Cardiac muscle cell (in vitro differentiated cells and primary cell): ENCODE measurements at regions not wholly inside any gene's neighbourhood (a gene's known extent, or its start where the extent isn't known, plus 50 kb on each side); places are given as distances from the start of the nearest gene placed in this dataset.

ENCODE experiments used
- DNase-seq, 2 donors: peaks; one replicate each; pipeline versions ENCODE4 v3.0.0 to v3.0.0-alpha.2; 2010 to 2017; ENCODE audit warnings: low read depth in 1 of 2, low spot score in 1 of 2
- H3K27ac ChIP-seq: fragments of 200-600 bp; sonication (generic); 2 replicates; pipeline ENCODE4 v1.5.1; 2016
- H3K27me3 ChIP-seq: fragments of 200-600 bp; sonication (generic); 2 replicates; pipeline ENCODE4 v1.6.0; 2016; ENCODE audit warnings: control low read depth
- H3K36me3 ChIP-seq: fragments of 200-600 bp; sonication (generic); 2 replicates; pipeline ENCODE4 v1.5.1; 2016; ENCODE audit warnings: control low read depth
- H3K4me1 ChIP-seq: fragments of 200-600 bp; sonication (generic); 2 replicates; pipeline ENCODE4 v1.8.1; 2017; ENCODE audit warnings: low read depth, mild to moderate bottlenecking, mixed run types
- H3K4me3 ChIP-seq: fragments of 200-600 bp; sonication (generic); 2 replicates; pipeline ENCODE4 v1.5.1; 2016; ENCODE audit warnings: mild to moderate bottlenecking
- H3K9me3 ChIP-seq: fragments of 200-600 bp; sonication (generic); 2 replicates; pipeline ENCODE4 v1.5.1; 2017; ENCODE audit warnings: low read depth, mild to moderate bottlenecking, control low read depth
- CTCF ChIP-seq: IDR thresholded peaks from 2 replicates; pipeline ENCODE4 v1.5.1; 2012; ENCODE audit warnings: low read depth, mild to moderate bottlenecking, low read length

DNA sequence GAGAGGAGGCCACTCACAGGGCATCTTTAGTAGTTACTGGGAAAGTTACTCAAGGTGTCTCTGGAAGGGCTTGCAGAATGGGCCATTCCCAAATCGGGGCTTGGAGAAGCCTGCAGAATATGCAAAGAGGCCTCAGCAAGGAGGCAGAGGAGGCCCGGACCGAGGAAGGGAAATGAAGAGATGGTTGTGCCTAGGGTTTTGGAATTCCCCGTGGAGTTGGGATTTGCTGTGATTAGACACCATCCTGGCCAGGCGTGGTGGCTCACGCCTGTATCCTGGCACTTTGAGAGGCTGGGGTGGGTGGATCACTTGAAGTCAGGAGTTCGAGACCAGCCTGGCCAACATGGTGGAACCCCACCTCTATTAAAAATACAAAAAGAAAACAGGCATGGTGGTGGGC lies 193.0 kb downstream of the IRF8 start:
- Histone ChIP-seq H3K27ac (no peak overlapping the region), H3K27me3 (no peaks in the 10 kb centered on the region), H3K4me1 (peaks cover 17% of the 10 kb centered on the region), H3K4me3 (no peak overlapping the region), H3K9me3 (no peaks in the 10 kb centered on the region), H3K36me3 (no peaks in the 10 kb centered on the region)
- no peak for DNase-seq
- TF ChIP-seq CTCF: no peak

- Histone ChIP-seq H3K36me3 (no peaks in the 10 kb centered on the region), H3K27me3 (no peaks in the 10 kb centered on the region), H3K27ac (no peak overlapping the region), H3K4me3 (no peak overlapping the region), H3K9me3 (no peaks in the 10 kb centered on the region), H3K4me1 (peaks cover 14% of the 10 kb centered on the region)
- no peak for TF ChIP-seq CTCF
- no peak for DNase-seq
These were observed 193.9 kb downstream of the IRF8 start for GRCh38 chr16:86092586-86093480.

DNA sequence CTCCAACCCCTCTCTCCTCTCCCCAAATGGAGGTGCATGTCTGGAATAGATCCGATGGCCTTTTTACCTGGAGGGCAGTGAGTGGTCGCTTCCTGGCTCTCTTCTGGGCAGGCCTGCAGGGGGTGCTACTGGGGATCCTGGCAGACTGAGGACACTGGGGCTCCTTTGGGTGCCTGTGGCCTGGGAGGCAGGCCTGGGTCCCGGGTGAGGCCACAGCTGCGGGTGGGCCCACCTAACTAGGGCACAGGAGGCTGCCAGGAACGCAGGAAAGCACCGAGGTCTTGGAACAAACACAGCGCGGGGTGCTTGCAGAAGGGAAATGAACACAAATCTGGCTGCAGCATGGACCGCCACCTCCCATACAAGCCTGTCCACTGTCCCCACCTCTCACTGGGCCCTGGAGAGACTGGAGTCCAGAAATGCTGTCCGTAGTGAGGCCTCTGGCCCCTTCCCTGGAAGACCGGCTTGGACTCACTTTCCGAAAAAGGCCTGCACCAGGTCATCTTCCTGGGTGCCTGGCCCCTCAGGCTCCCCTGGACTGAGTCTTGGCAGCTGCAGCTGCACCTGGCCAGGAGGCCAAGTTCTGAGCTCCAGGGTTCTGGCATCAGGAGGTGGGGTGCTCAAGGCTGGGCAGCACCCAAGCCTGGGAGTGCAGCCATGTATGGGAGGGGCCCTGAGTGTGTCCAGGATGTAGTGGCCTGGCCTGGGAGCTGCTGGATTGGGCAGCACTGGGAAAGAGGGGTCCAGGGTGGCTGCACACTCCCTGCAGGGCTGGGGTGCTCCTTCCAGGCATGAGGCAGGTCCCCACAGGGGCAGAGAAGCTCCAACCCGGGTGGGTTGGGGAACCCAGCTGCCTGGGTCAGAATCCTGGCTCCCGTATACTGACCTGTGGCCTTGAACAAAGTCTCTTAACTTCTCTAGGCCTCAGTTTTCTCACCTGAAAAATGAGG lies 195.1 kb downstream of the IRF8 start:
- peak; percentile 23 for TF ChIP-seq CTCF
- Histone ChIP-seq H3K4me1 (peaks cover 8% of the 10 kb centered on the region), H3K27me3 (no peaks in the 10 kb centered on the region), H3K27ac (no peak overlapping the region), H3K4me3 (no peak overlapping the region), H3K9me3 (no peaks in the 10 kb centered on the region), H3K36me3 (no peaks in the 10 kb centered on the region)
- DNase-seq: no peak

DNA sequence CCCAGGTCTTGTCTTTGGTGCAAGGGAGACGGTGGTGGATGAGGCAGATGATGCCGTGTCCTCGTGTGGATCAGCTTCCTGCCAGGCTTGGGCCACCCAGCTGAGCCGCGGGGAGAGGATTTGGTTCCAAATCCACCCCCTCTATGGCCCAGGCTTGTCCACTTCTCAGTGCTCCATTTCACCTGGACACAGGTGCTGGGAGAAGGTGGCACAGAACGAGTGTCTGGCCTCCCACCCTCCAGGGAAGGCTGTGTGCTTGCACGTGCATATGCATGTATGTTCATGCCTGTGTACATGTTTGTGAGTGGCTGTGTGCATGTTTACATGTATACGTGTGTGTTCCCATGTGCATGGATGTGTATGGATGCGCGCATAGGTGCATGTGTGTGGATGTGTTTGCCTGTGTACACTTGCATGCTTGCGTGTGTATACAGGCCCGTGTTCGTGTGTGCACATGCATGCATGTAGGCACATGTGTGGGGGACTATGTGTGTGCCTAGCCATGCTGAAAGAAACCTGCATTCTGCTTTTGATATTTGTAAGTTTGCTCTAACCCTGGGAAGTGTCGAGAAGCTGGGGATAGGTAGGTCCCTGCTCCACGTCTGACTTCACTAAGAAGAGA lies 196.3 kb downstream of the IRF8 start:
- DNase-seq: no peak
- H3K27ac ChIP-seq: no peak overlapping the region
- peaks cover 6% of the 10 kb centered on the region for H3K4me1 ChIP-seq
- H3K36me3 ChIP-seq: no peaks in the 10 kb centered on the region
- TF ChIP-seq CTCF: no peak
- no peak overlapping the region for H3K4me3 ChIP-seq
- H3K9me3 ChIP-seq: no peaks in the 10 kb centered on the region
- H3K27me3 ChIP-seq: no peaks in the 10 kb centered on the region

- Histone ChIP-seq H3K36me3 (no peaks in the 10 kb centered on the region), H3K27ac (no peak overlapping the region), H3K9me3 (no peaks in the 10 kb centered on the region), H3K4me3 (no peak overlapping the region), H3K27me3 (no peaks in the 10 kb centered on the region), H3K4me1 (peaks cover 7% of the 10 kb centered on the region)
- TF ChIP-seq CTCF: no peak
- no peak for DNase-seq
These were observed 197.0 kb downstream of the IRF8 start for GRCh38 chr16:86095906-86096485.
